ENCODE measurements at regions not wholly inside any gene's neighbourhood (a gene's known extent, or its start where the extent isn't known, plus 50 kb on each side); places are given as distances from the start of the nearest gene placed in this dataset.

DNA sequence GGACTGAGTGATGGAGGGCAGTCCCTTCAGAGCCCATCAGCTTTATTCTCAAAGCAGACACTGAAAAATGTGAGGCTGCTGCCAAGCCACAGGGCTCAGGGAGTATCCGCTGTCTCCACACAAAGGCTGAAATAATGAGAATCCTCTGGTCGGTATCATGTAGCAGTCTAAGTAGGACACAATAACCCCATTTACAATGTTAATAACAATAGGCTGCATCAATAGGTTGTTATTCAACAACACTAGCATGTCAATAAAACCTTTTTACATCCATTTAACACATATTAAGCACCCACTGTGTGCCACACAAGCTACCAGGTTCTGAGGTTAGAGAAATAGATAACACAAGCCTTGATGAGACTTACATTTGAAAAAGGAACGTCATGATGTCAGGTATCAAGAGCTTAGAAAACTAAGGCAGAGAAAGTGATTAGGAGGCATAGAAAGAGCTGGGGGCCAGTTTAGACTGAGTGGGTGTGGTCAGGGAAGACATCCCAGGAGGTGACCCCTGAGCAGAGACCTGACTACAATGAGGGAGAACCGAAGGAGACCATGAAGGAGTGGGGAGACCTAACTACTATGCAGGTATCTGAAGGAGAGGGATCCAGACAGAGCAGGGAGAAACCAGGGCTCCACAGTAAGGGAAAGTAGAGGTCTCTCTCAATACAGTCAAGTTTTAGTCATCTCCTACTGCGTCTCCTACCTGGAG, 140.1 kb upstream of the GRIA1 start:
- TF ChIP-seq ESRRA (IDR thresholded peaks at IDR 0.05; ENCODE audit: low read length) (no peak), ZNF384 (IDR thresholded peaks at IDR 0.05; ENCODE audit: borderline replicate concordance, low read depth, low read length) (no peak), MLLT1 (IDR thresholded peaks at IDR 0.05) (no peak), EZH2 (IDR thresholded peaks at IDR 0.05; ENCODE audit: borderline replicate concordance, control insufficient read depth, low read depth, low read length) (no peak), REST (IDR thresholded peaks at IDR 0.05; ENCODE audit: low read depth, low read length) (no peak), SUZ12 (IDR thresholded peaks at IDR 0.05; ENCODE audit: unreplicated experiment) (no peak), IRF3 (IDR thresholded peaks at IDR 0.05) (no peak), NRF1 (conservative IDR thresholded peaks at IDR 0.05; ENCODE audit: low read depth, low read length) (no peak), CREB1 (IDR thresholded peaks at IDR 0.05; ENCODE audit: low read depth) (no peak)
- TF ChIP-seq, protein P1, sequence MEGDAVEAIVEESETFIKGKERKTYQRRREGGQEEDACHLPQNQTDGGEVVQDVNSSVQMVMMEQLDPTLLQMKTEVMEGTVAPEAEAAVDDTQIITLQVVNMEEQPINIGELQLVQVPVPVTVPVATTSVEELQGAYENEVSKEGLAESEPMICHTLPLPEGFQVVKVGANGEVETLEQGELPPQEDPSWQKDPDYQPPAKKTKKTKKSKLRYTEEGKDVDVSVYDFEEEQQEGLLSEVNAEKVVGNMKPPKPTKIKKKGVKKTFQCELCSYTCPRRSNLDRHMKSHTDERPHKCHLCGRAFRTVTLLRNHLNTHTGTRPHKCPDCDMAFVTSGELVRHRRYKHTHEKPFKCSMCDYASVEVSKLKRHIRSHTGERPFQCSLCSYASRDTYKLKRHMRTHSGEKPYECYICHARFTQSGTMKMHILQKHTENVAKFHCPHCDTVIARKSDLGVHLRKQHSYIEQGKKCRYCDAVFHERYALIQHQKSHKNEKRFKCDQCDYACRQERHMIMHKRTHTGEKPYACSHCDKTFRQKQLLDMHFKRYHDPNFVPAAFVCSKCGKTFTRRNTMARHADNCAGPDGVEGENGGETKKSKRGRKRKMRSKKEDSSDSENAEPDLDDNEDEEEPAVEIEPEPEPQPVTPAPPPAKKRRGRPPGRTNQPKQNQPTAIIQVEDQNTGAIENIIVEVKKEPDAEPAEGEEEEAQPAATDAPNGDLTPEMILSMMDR (IDR thresholded peaks at IDR 0.05 in 2 of 3, conservative IDR thresholded peaks at IDR 0.05 in 1 of 3; ENCODE audit: control insufficient read depth in 2 of 3, extremely low read depth in 1 of 3, insufficient read depth in 1 of 3, low read depth in 3 of 3, low read length in 3 of 3), result no peak
- TF ChIP-seq, protein P2, sequence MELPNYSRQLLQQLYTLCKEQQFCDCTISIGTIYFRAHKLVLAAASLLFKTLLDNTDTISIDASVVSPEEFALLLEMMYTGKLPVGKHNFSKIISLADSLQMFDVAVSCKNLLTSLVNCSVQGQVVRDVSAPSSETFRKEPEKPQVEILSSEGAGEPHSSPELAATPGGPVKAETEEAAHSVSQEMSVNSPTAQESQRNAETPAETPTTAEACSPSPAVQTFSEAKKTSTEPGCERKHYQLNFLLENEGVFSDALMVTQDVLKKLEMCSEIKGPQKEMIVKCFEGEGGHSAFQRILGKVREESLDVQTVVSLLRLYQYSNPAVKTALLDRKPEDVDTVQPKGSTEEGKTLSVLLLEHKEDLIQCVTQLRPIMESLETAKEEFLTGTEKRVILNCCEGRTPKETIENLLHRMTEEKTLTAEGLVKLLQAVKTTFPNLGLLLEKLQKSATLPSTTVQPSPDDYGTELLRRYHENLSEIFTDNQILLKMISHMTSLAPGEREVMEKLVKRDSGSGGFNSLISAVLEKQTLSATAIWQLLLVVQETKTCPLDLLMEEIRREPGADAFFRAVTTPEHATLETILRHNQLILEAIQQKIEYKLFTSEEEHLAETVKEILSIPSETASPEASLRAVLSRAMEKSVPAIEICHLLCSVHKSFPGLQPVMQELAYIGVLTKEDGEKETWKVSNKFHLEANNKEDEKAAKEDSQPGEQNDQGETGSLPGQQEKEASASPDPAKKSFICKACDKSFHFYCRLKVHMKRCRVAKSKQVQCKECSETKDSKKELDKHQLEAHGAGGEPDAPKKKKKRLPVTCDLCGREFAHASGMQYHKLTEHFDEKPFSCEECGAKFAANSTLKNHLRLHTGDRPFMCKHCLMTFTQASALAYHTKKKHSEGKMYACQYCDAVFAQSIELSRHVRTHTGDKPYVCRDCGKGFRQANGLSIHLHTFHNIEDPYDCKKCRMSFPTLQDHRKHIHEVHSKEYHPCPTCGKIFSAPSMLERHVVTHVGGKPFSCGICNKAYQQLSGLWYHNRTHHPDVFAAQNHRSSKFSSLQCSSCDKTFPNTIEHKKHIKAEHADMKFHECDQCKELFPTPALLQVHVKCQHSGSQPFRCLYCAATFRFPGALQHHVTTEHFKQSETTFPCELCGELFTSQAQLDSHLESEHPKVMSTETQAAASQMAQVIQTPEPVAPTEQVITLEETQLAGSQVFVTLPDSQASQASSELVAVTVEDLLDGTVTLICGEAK (IDR thresholded peaks at IDR 0.05; ENCODE audit: borderline replicate concordance), result no peak
- TF ChIP-seq, protein P3, sequence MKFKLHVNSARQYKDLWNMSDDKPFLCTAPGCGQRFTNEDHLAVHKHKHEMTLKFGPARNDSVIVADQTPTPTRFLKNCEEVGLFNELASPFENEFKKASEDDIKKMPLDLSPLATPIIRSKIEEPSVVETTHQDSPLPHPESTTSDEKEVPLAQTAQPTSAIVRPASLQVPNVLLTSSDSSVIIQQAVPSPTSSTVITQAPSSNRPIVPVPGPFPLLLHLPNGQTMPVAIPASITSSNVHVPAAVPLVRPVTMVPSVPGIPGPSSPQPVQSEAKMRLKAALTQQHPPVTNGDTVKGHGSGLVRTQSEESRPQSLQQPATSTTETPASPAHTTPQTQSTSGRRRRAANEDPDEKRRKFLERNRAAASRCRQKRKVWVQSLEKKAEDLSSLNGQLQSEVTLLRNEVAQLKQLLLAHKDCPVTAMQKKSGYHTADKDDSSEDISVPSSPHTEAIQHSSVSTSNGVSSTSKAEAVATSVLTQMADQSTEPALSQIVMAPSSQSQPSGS (IDR thresholded peaks at IDR 0.05; ENCODE audit: low read length), result no peak
